Loucy (cell line): ENCODE measurements at regions not wholly inside any gene's neighbourhood (a gene's known extent, or its start where the extent isn't known, plus 50 kb on each side); places are given as distances from the start of the nearest gene placed in this dataset.

ENCODE experiments used
- H2AFZ ChIP-seq: fragments of 200-600 bp; sonication (generic); 2 replicates; pipeline ENCODE4 v1.6.0; 2016; ENCODE audit warnings: antibody characterized with exemption, mild to moderate bottlenecking, low read length, moderate library complexity
- H3F3A ChIP-seq: fragments of 200-600 bp; 2 replicates; pipeline ENCODE4 v1.6.0; 2016; ENCODE audit warnings: antibody characterized with exemption, low read depth, mild to moderate bottlenecking
- H3K27me3 ChIP-seq: fragments of 200-600 bp; sonication (generic); 2 replicates; pipeline ENCODE4 v1.6.1; 2014; ENCODE audit warnings: low read length, mild to moderate bottlenecking; ENCODE audit not compliant: insufficient read depth, poor library complexity, severe bottlenecking
- H3K36me3 ChIP-seq: fragments of 200-600 bp; sonication (generic); 2 replicates; pipeline ENCODE4 v1.6.1; 2016; ENCODE audit warnings: low read length; ENCODE audit not compliant: insufficient read depth
- H3K4me1 ChIP-seq: fragments of 200-600 bp; sonication (generic); 2 replicates; pipeline ENCODE4 v1.5.1; 2014; ENCODE audit warnings: low read length, mild to moderate bottlenecking; ENCODE audit not compliant: insufficient read depth, poor library complexity, severe bottlenecking
- H3K4me2 ChIP-seq: fragments of 200-600 bp; sonication (generic); 2 replicates; pipeline ENCODE4 v1.6.0; 2014; ENCODE audit warnings: antibody characterized with exemption, low read length, low read depth, mild to moderate bottlenecking; ENCODE audit not compliant: poor library complexity, severe bottlenecking
- H3K4me3 ChIP-seq: fragments of 200-600 bp; sonication (generic); 2 replicates; pipeline ENCODE4 v1.5.1; 2014; ENCODE audit warnings: low read length, mild to moderate bottlenecking, mixed read lengths; ENCODE audit not compliant: poor library complexity, severe bottlenecking
- H3K79me2 ChIP-seq: fragments of 200-600 bp; sonication (generic); 2 replicates; pipeline ENCODE4 v1.6.1; 2014; ENCODE audit warnings: low read length; ENCODE audit not compliant: insufficient read depth
- H3K9ac ChIP-seq: fragments of 200-600 bp; sonication (generic); 2 replicates; pipeline ENCODE4 v1.6.0; 2014; ENCODE audit warnings: mild to moderate bottlenecking, low read depth, low read length, moderate library complexity; ENCODE audit not compliant: poor library complexity, severe bottlenecking
- H3K9me2 ChIP-seq: fragments of 200-600 bp; sonication (generic); replicated peaks from 2 replicates; pipeline ENCODE4 v1.6.1; 2016; ENCODE audit warnings: low read depth, low read length, mixed read lengths
- H3K9me3 ChIP-seq: fragments of 200-600 bp; sonication (generic); 2 replicates; pipeline ENCODE4 v1.6.1; 2014; ENCODE audit warnings: mild to moderate bottlenecking, antibody characterized with exemption, low read length, low read depth; ENCODE audit not compliant: insufficient read depth
- H4K20me1 ChIP-seq: fragments of 200-600 bp; sonication (generic); 2 replicates; pipeline ENCODE4 v1.6.0; 2014; ENCODE audit warnings: antibody characterized with exemption, low read length, mild to moderate bottlenecking; ENCODE audit not compliant: insufficient read depth, poor library complexity, severe bottlenecking
- EZH2phosphoT487 ChIP-seq: fragments of 200-600 bp; IDR thresholded peaks from 2 replicates; pipeline ENCODE4 v1.6.1; 2018; ENCODE audit warnings: antibody characterized with exemption, mild to moderate bottlenecking, moderate library complexity, borderline replicate concordance
- TF ChIP-seq, protein P1 (sequence below): fragments of 200-600 bp; sonication (generic); conservative IDR thresholded peaks from 2 replicates; pipeline ENCODE4 v1.5.1; 2014; ENCODE audit warnings: mild to moderate bottlenecking, antibody characterized with exemption, low read length

GRCh38 chr6:140178935-140179334, 804.5 kb upstream of the CITED2 start:
- Histone ChIP-seq H2AFZ (no peak overlapping the region), H3K79me2 (no peaks in the 10 kb centered on the region), H3K4me1 (no peaks in the 10 kb centered on the region), H3K27me3 (no peaks in the 10 kb centered on the region), H3K9ac (no peak overlapping the region), H3K4me3 (no peak overlapping the region), H3K36me3 (no peaks in the 10 kb centered on the region), H3K9me3 (no peaks in the 10 kb centered on the region), H3F3A (no peaks in the 10 kb centered on the region), H4K20me1 (no peaks in the 10 kb centered on the region), H3K9me2 (no peaks in the 10 kb centered on the region), H3K4me2 (no peak overlapping the region)
- TF ChIP-seq, protein P1, sequence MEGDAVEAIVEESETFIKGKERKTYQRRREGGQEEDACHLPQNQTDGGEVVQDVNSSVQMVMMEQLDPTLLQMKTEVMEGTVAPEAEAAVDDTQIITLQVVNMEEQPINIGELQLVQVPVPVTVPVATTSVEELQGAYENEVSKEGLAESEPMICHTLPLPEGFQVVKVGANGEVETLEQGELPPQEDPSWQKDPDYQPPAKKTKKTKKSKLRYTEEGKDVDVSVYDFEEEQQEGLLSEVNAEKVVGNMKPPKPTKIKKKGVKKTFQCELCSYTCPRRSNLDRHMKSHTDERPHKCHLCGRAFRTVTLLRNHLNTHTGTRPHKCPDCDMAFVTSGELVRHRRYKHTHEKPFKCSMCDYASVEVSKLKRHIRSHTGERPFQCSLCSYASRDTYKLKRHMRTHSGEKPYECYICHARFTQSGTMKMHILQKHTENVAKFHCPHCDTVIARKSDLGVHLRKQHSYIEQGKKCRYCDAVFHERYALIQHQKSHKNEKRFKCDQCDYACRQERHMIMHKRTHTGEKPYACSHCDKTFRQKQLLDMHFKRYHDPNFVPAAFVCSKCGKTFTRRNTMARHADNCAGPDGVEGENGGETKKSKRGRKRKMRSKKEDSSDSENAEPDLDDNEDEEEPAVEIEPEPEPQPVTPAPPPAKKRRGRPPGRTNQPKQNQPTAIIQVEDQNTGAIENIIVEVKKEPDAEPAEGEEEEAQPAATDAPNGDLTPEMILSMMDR, result no peak
- no peak for TF ChIP-seq EZH2phosphoT487

GRCh38 chr6:140178520-140178919, 804.1 kb upstream of the CITED2 start:
- Histone ChIP-seq H3F3A (no peaks in the 10 kb centered on the region), H2AFZ (no peak overlapping the region), H3K9ac (no peak overlapping the region), H3K27me3 (no peaks in the 10 kb centered on the region), H3K4me3 (no peak overlapping the region), H3K4me1 (no peaks in the 10 kb centered on the region), H3K4me2 (no peak overlapping the region), H3K9me2 (no peaks in the 10 kb centered on the region), H3K9me3 (no peaks in the 10 kb centered on the region), H3K79me2 (no peaks in the 10 kb centered on the region), H4K20me1 (no peaks in the 10 kb centered on the region), H3K36me3 (no peaks in the 10 kb centered on the region)
- TF ChIP-seq, protein P1, result no peak
- TF ChIP-seq EZH2phosphoT487, result no peak

DNA sequence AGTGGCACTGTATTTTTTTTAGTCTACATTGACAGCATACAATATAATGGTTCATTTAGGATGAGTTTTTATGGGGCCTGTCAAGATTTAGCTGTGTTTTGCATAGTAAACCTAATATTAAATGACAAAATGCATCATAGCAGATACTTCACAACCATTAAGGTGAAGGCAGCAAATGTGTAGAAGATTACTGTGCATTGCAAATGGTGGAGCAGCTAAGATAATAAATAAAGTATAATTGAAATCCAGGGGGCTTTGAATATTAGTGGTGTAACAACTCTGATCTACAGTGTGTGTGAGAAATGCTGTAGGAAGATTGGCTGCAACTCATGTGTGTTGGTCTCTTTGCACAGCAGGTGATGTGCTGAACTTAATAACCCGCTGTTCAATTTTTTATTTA, 801.9 kb upstream of the CITED2 start:
- TF ChIP-seq, protein P1, result no peak
- no peak for TF ChIP-seq EZH2phosphoT487
- H3K36me3 ChIP-seq, result no peaks in the 10 kb centered on the region
- H3K27me3 ChIP-seq, result no peaks in the 10 kb centered on the region
- no peak overlapping the region for H3K4me2 ChIP-seq
- H3K9me3 ChIP-seq, result no peaks in the 10 kb centered on the region
- no peaks in the 10 kb centered on the region for H3K4me1 ChIP-seq
- no peaks in the 10 kb centered on the region for H3F3A ChIP-seq
- H2AFZ ChIP-seq, result no peak overlapping the region
- no peaks in the 10 kb centered on the region for H3K79me2 ChIP-seq
- no peak overlapping the region for H3K9ac ChIP-seq
- no peaks in the 10 kb centered on the region for H3K9me2 ChIP-seq
- H3K4me3 ChIP-seq, result no peak overlapping the region
- H4K20me1 ChIP-seq, result no peaks in the 10 kb centered on the region
